H1 (cell line): ENCODE measurements at regions not wholly inside any gene's neighbourhood (a gene's known extent, or its start where the extent isn't known, plus 50 kb on each side); places are given as distances from the start of the nearest gene placed in this dataset.

Experiments
- BRCA1 ChIP-seq: IDR thresholded peaks from 2 replicates; pipeline ENCODE4 v1.6.1; 2012; ENCODE audit warnings: low read depth, low read length, improper control_type of control experiment
- CEBPB ChIP-seq: IDR thresholded peaks from 2 replicates; pipeline ENCODE4 v1.6.1; 2012; ENCODE audit warnings: low read depth, low read length
- CREB1 ChIP-seq: IDR thresholded peaks from 2 replicates; pipeline ENCODE4 v1.6.1; 2012; ENCODE audit warnings: inconsistent platforms
- CTBP2 ChIP-seq: IDR thresholded peaks from 2 replicates; pipeline ENCODE4 v1.7.0; 2011; ENCODE audit warnings: borderline replicate concordance, mild to moderate bottlenecking, moderate library complexity, mixed read lengths, low read length; ENCODE audit not compliant: insufficient read depth, insufficient read length
- JUND ChIP-seq: IDR thresholded peaks from 2 replicates; pipeline ENCODE4 v1.6.1; 2011; ENCODE audit warnings: mild to moderate bottlenecking, improper control_type of control experiment, low read length
- KDM5A ChIP-seq: fragments of 200-600 bp; IDR thresholded peaks from 2 replicates; pipeline ENCODE4 v1.7.1; 2012; ENCODE audit warnings: mild to moderate bottlenecking, low read length, inconsistent platforms, mixed read lengths
- POLR2A ChIP-seq, 2 experiments: IDR thresholded peaks; 1 replicate in 1 of 2; 2 replicates in 1 of 2; pipeline ENCODE4 v1.6.1; 2011; ENCODE audit warnings: low read depth in 2 of 2, low read length in 2 of 2, mild to moderate bottlenecking in 2 of 2; ENCODE audit errors: control extremely low read depth in 1 of 2
- RAD21 ChIP-seq, 2 experiments: IDR thresholded peaks in 1 of 2; conservative IDR thresholded peaks in 1 of 2; 2 replicates each; pipeline ENCODE4 v1.6.1; 2011; ENCODE audit warnings: low read depth in 2 of 2, low read length in 2 of 2, improper control_type of control experiment in 1 of 2, inconsistent platforms in 1 of 2, mild to moderate bottlenecking in 1 of 2, moderate library complexity in 1 of 2
- SP2 ChIP-seq: IDR thresholded peaks from 2 replicates; pipeline ENCODE4 v1.6.1; 2012; ENCODE audit warnings: mild to moderate bottlenecking, low read length, inconsistent platforms
- SP4 ChIP-seq: IDR thresholded peaks from 2 replicates; pipeline ENCODE4 v1.6.1; 2012; ENCODE audit warnings: low read length, inconsistent platforms
- YY1 ChIP-seq: IDR thresholded peaks from 2 replicates; pipeline ENCODE4 v1.6.1; 2011; ENCODE audit warnings: low read depth, mild to moderate bottlenecking, low read length
- TF ChIP-seq, protein P1 (sequence below): fragments of 300-600 bp; sonication (generic); IDR thresholded peaks from 2 replicates; pipeline ENCODE4 v1.7.1; 2012; ENCODE audit warnings: low read length, moderate library complexity, mild to moderate bottlenecking, inconsistent platforms; ENCODE audit not compliant: insufficient replicate concordance
- TF ChIP-seq, protein P2 (sequence below): IDR thresholded peaks from 2 replicates; pipeline ENCODE4 v1.6.1; 2011; ENCODE audit warnings: low read depth, mild to moderate bottlenecking, low read length; ENCODE audit not compliant: insufficient read depth

DNA sequence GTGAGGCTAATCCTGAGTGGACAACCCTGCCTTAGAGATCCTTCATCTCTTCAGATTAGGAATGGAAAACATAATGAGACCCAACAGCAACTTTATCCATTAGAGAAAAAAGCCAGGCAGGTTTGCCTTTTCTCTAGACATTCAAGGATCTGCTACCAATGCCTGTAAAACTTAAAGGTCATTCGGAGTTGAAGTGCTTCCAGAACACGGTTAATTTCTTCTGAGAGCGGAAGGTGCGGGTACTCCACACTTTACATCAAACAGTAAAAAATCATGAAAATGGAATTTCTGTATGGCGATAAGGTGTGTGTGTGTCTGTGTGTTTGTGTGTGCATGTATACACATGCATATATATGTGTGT, 65.2 kb upstream of the PRKACB start (continued):
- TF ChIP-seq, protein P1, sequence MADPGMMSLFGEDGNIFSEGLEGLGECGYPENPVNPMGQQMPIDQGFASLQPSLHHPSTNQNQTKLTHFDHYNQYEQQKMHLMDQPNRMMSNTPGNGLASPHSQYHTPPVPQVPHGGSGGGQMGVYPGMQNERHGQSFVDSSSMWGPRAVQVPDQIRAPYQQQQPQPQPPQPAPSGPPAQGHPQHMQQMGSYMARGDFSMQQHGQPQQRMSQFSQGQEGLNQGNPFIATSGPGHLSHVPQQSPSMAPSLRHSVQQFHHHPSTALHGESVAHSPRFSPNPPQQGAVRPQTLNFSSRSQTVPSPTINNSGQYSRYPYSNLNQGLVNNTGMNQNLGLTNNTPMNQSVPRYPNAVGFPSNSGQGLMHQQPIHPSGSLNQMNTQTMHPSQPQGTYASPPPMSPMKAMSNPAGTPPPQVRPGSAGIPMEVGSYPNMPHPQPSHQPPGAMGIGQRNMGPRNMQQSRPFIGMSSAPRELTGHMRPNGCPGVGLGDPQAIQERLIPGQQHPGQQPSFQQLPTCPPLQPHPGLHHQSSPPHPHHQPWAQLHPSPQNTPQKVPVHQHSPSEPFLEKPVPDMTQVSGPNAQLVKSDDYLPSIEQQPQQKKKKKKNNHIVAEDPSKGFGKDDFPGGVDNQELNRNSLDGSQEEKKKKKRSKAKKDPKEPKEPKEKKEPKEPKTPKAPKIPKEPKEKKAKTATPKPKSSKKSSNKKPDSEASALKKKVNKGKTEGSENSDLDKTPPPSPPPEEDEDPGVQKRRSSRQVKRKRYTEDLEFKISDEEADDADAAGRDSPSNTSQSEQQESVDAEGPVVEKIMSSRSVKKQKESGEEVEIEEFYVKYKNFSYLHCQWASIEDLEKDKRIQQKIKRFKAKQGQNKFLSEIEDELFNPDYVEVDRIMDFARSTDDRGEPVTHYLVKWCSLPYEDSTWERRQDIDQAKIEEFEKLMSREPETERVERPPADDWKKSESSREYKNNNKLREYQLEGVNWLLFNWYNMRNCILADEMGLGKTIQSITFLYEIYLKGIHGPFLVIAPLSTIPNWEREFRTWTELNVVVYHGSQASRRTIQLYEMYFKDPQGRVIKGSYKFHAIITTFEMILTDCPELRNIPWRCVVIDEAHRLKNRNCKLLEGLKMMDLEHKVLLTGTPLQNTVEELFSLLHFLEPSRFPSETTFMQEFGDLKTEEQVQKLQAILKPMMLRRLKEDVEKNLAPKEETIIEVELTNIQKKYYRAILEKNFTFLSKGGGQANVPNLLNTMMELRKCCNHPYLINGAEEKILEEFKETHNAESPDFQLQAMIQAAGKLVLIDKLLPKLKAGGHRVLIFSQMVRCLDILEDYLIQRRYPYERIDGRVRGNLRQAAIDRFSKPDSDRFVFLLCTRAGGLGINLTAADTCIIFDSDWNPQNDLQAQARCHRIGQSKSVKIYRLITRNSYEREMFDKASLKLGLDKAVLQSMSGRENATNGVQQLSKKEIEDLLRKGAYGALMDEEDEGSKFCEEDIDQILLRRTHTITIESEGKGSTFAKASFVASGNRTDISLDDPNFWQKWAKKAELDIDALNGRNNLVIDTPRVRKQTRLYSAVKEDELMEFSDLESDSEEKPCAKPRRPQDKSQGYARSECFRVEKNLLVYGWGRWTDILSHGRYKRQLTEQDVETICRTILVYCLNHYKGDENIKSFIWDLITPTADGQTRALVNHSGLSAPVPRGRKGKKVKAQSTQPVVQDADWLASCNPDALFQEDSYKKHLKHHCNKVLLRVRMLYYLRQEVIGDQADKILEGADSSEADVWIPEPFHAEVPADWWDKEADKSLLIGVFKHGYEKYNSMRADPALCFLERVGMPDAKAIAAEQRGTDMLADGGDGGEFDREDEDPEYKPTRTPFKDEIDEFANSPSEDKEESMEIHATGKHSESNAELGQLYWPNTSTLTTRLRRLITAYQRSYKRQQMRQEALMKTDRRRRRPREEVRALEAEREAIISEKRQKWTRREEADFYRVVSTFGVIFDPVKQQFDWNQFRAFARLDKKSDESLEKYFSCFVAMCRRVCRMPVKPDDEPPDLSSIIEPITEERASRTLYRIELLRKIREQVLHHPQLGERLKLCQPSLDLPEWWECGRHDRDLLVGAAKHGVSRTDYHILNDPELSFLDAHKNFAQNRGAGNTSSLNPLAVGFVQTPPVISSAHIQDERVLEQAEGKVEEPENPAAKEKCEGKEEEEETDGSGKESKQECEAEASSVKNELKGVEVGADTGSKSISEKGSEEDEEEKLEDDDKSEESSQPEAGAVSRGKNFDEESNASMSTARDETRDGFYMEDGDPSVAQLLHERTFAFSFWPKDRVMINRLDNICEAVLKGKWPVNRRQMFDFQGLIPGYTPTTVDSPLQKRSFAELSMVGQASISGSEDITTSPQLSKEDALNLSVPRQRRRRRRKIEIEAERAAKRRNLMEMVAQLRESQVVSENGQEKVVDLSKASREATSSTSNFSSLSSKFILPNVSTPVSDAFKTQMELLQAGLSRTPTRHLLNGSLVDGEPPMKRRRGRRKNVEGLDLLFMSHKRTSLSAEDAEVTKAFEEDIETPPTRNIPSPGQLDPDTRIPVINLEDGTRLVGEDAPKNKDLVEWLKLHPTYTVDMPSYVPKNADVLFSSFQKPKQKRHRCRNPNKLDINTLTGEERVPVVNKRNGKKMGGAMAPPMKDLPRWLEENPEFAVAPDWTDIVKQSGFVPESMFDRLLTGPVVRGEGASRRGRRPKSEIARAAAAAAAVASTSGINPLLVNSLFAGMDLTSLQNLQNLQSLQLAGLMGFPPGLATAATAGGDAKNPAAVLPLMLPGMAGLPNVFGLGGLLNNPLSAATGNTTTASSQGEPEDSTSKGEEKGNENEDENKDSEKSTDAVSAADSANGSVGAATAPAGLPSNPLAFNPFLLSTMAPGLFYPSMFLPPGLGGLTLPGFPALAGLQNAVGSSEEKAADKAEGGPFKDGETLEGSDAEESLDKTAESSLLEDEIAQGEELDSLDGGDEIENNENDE = no peak
- no peak for TF ChIP-seq KDM5A
- no peak for TF ChIP-seq SP2
- TF ChIP-seq CEBPB = no peak
- TF ChIP-seq, protein P2, sequence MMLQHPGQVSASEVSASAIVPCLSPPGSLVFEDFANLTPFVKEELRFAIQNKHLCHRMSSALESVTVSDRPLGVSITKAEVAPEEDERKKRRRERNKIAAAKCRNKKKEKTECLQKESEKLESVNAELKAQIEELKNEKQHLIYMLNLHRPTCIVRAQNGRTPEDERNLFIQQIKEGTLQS = no peak
- no peak for TF ChIP-seq SP4
- no peak for TF ChIP-seq JUND
- no peak for TF ChIP-seq YY1
- no peak for TF ChIP-seq BRCA1
- no peak for TF ChIP-seq POLR2A (IDR thresholded peaks at IDR 0.05; ENCODE audit: control extremely low read depth in 1 of 2, low read depth in 2 of 2, low read length in 2 of 2)
- no peak for TF ChIP-seq CTBP2
- no peak for TF ChIP-seq RAD21 (IDR thresholded peaks at IDR 0.05 in 1 of 2, conservative IDR thresholded peaks at IDR 0.05 in 1 of 2; ENCODE audit: low read depth in 2 of 2, low read length in 2 of 2)
- no peak for TF ChIP-seq CREB1
